Neural progenitor cell (in vitro differentiated cells): ENCODE measurements at regions not wholly inside any gene's neighbourhood (a gene's known extent, or its start where the extent isn't known, plus 50 kb on each side); places are given as distances from the start of the nearest gene placed in this dataset.

Experiments used
- DNase-seq: peaks from one replicate; pipeline ENCODE4 v3.0.0-alpha.2; 2016; ENCODE audit warnings: low spot score
- H2AFZ ChIP-seq: fragments of 200-600 bp; sonication (generic); replicated peaks from 2 replicates; pipeline ENCODE4 v1.6.1; 2016; ENCODE audit warnings: antibody characterized with exemption
- H3F3A ChIP-seq: fragments of 200-600 bp; sonication (generic); 2 replicates; pipeline ENCODE4 v1.6.1; 2016; ENCODE audit warnings: antibody characterized with exemption, low read depth
- H3K27ac ChIP-seq: fragments of 200-600 bp; sonication (generic); 2 replicates; pipeline ENCODE4 v1.5.1; 2016; ENCODE audit warnings: mild to moderate bottlenecking
- H3K27me3 ChIP-seq: fragments of 200-600 bp; sonication (generic); 2 replicates; pipeline ENCODE4 v1.6.1; 2016; ENCODE audit warnings: mild to moderate bottlenecking, moderate library complexity
- H3K36me3 ChIP-seq: fragments of 200-600 bp; sonication (generic); 2 replicates; pipeline ENCODE4 v1.5.1; 2016
- H3K4me1 ChIP-seq: fragments of 200-600 bp; sonication (generic); 2 replicates; pipeline ENCODE4 v1.6.1; 2016; ENCODE audit warnings: mixed run types
- H3K4me2 ChIP-seq: fragments of 200-600 bp; sonication (generic); 2 replicates; pipeline ENCODE4 v1.6.1; 2016
- H3K4me3 ChIP-seq: fragments of 200-600 bp; sonication (generic); 2 replicates; pipeline ENCODE4 v1.5.1; 2016
- H3K79me2 ChIP-seq: fragments of 200-600 bp; sonication (generic); 2 replicates; pipeline ENCODE4 v1.6.1; 2016; ENCODE audit warnings: low read depth
- H3K9ac ChIP-seq: fragments of 200-600 bp; sonication (generic); 2 replicates; pipeline ENCODE4 v1.6.1; 2016
- H3K9me3 ChIP-seq: fragments of 200-600 bp; sonication (generic); 2 replicates; pipeline ENCODE4 v1.5.1; 2016; ENCODE audit warnings: low read depth
- H4K20me1 ChIP-seq: fragments of 200-600 bp; sonication (generic); 2 replicates; pipeline ENCODE4 v1.6.1; 2016; ENCODE audit warnings: low read depth
- H3K27ac Mint-ChIP-seq: 3 replicates; pipeline ENCODE4 v1.8.0; 2021; ENCODE audit warnings: mixed read lengths
- H3K27me3 Mint-ChIP-seq: 2 replicates; pipeline ENCODE4 v1.8.0; 2022; ENCODE audit warnings: low read depth, mild to moderate bottlenecking, inconsistent platforms, moderate library complexity, mixed read lengths; ENCODE audit not compliant: insufficient read depth
- H3K36me3 Mint-ChIP-seq: 3 replicates; pipeline ENCODE4 v1.8.0; 2021; ENCODE audit warnings: mixed read lengths
- H3K4me1 Mint-ChIP-seq: 3 replicates; pipeline ENCODE4 v1.8.0; 2021; ENCODE audit warnings: mixed read lengths
- H3K4me3 Mint-ChIP-seq: 3 replicates; pipeline ENCODE4 v1.8.0; 2021; ENCODE audit warnings: mild to moderate bottlenecking, moderate library complexity, mixed read lengths
- H3K9me3 Mint-ChIP-seq: 3 replicates; pipeline ENCODE4 v1.8.0; 2020; ENCODE audit warnings: mixed read lengths
- EZH2 ChIP-seq: fragments of 200-600 bp; sonication (generic); IDR thresholded peaks from 2 replicates; pipeline ENCODE4 v1.6.1; 2017; ENCODE audit warnings: antibody characterized with exemption, mild to moderate bottlenecking, moderate library complexity
- EZH2phosphoT487 ChIP-seq: fragments of 200-600 bp; sonication (generic); IDR thresholded peaks from 2 replicates; pipeline ENCODE4 v1.6.1; 2017; ENCODE audit warnings: antibody characterized with exemption
- TF ChIP-seq, protein P1 (sequence below): fragments of 200-600 bp; sonication (generic); IDR thresholded peaks from 2 replicates; pipeline ENCODE4 v1.5.1; 2017; ENCODE audit warnings: antibody characterized with exemption, mild to moderate bottlenecking

DNA sequence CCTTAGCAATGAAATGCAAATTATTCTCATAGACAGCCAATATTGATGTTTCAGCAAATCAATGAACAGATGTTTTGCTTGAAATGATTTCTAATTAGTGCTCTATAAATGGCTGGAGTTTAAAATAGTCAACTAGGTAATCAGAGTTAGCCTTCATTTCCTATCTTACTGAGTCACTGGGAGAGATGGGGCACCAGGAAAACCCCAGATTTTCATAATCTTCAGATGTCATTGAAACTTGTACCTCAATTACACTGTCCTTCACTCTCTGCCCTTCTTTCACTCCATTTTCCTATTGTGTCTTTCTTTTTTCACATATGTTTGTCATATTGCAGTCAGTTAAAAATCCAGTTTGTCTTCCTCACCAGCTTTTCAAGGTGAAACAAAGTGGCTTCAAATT lies 92.7 kb downstream of the C12orf75 start:
- Mint-ChIP-seq H3K4me1 (peaks cover 31% of the 10 kb centered on the region), H3K4me3 (no peak overlapping the region), H3K27me3 (peaks cover 3% of the 10 kb centered on the region), H3K27ac (no peak overlapping the region), H3K36me3 (no peaks in the 10 kb centered on the region), H3K9me3 (peaks cover 4% of the 10 kb centered on the region)
- no peaks in the 10 kb centered on the region for H3K9me3 ChIP-seq
- DNase-seq, result no peak
- no peaks in the 10 kb centered on the region for H3F3A ChIP-seq
- TF ChIP-seq EZH2phosphoT487 (no peak), EZH2 (no peak)
- TF ChIP-seq, protein P1, sequence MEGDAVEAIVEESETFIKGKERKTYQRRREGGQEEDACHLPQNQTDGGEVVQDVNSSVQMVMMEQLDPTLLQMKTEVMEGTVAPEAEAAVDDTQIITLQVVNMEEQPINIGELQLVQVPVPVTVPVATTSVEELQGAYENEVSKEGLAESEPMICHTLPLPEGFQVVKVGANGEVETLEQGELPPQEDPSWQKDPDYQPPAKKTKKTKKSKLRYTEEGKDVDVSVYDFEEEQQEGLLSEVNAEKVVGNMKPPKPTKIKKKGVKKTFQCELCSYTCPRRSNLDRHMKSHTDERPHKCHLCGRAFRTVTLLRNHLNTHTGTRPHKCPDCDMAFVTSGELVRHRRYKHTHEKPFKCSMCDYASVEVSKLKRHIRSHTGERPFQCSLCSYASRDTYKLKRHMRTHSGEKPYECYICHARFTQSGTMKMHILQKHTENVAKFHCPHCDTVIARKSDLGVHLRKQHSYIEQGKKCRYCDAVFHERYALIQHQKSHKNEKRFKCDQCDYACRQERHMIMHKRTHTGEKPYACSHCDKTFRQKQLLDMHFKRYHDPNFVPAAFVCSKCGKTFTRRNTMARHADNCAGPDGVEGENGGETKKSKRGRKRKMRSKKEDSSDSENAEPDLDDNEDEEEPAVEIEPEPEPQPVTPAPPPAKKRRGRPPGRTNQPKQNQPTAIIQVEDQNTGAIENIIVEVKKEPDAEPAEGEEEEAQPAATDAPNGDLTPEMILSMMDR, result no peak
- H3K27ac ChIP-seq, result no peak overlapping the region
- H3K9ac ChIP-seq, result no peak overlapping the region
- no peak overlapping the region for H2AFZ ChIP-seq
- no peaks in the 10 kb centered on the region for H3K4me1 ChIP-seq
- no peaks in the 10 kb centered on the region for H3K79me2 ChIP-seq
- no peak overlapping the region for H3K4me3 ChIP-seq
- no peaks in the 10 kb centered on the region for H4K20me1 ChIP-seq
- H3K27me3 ChIP-seq, result no peaks in the 10 kb centered on the region
- H3K36me3 ChIP-seq, result no peaks in the 10 kb centered on the region
- no peak overlapping the region for H3K4me2 ChIP-seq

DNA sequence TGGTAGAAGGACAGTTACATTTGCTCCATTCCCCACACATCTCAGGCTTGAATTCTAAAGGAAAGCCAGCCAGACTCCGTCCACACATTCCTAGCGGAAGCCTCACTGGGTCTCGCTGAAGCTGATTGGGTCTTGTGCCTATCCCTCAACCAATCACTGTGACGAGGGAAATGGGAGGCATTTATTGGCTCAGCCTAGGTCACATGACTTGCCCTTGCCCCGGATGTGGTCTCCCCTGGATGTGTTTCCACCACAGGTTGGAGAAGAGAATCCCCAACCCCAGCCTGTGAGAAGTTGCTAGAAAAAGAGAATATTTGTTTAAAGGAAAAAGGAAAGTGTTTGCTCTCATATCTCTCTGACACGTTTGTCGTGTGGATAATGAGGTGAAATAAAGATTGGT lies 93.4 kb downstream of the C12orf75 start:
- Histone ChIP-seq H3K4me3 (no peak overlapping the region), H3K36me3 (no peaks in the 10 kb centered on the region), H3K27ac (no peak overlapping the region), H4K20me1 (no peaks in the 10 kb centered on the region), H3K9ac (no peak overlapping the region), H3K79me2 (no peaks in the 10 kb centered on the region), H3K4me2 (no peak overlapping the region), H2AFZ (no peak overlapping the region), H3K9me3 (no peaks in the 10 kb centered on the region), H3K4me1 (no peaks in the 10 kb centered on the region), H3F3A (no peaks in the 10 kb centered on the region), H3K27me3 (no peaks in the 10 kb centered on the region)
- DNase-seq, result no peak
- Mint-ChIP-seq H3K4me3 (no peak overlapping the region), H3K9me3 (peaks cover 4% of the 10 kb centered on the region), H3K27ac (no peak overlapping the region), H3K4me1 (peaks cover 25% of the 10 kb centered on the region), H3K27me3 (peaks cover 3% of the 10 kb centered on the region), H3K36me3 (no peaks in the 10 kb centered on the region)
- TF ChIP-seq, protein P1, result no peak
- TF ChIP-seq EZH2phosphoT487 (no peak), EZH2 (no peak)

GRCh38 chr12:105425254-105426174 lies 95.0 kb downstream of the C12orf75 start:
- TF ChIP-seq, protein P1, result no peak
- no peak for TF ChIP-seq EZH2phosphoT487
- no peak for TF ChIP-seq EZH2
- no peak overlapping the region for H3K27ac Mint-ChIP-seq
- no peaks in the 10 kb centered on the region for H4K20me1 ChIP-seq
- H3K27ac ChIP-seq, result no peak overlapping the region
- H3K9ac ChIP-seq, result no peak overlapping the region
- no peaks in the 10 kb centered on the region for H3K79me2 ChIP-seq
- H3K4me3 Mint-ChIP-seq, result no peak overlapping the region
- no peak overlapping the region for H3K4me3 ChIP-seq
- peaks cover 4% of the 10 kb centered on the region for H3K9me3 Mint-ChIP-seq
- H3K4me1 Mint-ChIP-seq, result peaks cover 21% of the 10 kb centered on the region
- H3K27me3 ChIP-seq, result no peaks in the 10 kb centered on the region
- H3K27me3 Mint-ChIP-seq, result peaks cover 3% of the 10 kb centered on the region
- H3F3A ChIP-seq, result no peaks in the 10 kb centered on the region
- H3K9me3 ChIP-seq, result no peaks in the 10 kb centered on the region
- DNase-seq, result no peak
- H3K36me3 Mint-ChIP-seq, result no peaks in the 10 kb centered on the region
- no peak overlapping the region for H2AFZ ChIP-seq
- H3K4me2 ChIP-seq, result no peak overlapping the region
- no peaks in the 10 kb centered on the region for H3K36me3 ChIP-seq
- H3K4me1 ChIP-seq, result no peaks in the 10 kb centered on the region
